Medulla oblongata (tissue), 1 donor: ENCODE measurements at regions not wholly inside any gene's neighbourhood (a gene's known extent, or its start where the extent isn't known, plus 50 kb on each side); places are given as distances from the start of the nearest gene placed in this dataset.
A peak's percentile ranks its signal among the peaks of the same experiment; 100 is the strongest.
"Not testable (repeated sequence)": the region's sequence is repeated elsewhere in the genome, so short reads cannot be mapped to it uniquely, and the experiment has no call there.

ENCODE experiments used
- DNase-seq: peaks from one replicate; pipeline ENCODE4 v3.0.0-alpha.2; 2015; ENCODE audit errors: extremely low spot score

GRCh38 chr17:36695082-36695481, 93.7 kb downstream of the MRM1 start:
- DNase-seq, result no peak

- DNase-seq, result not testable (repeated sequence)
Measured at GRCh38 chr17:36695710-36696109, 94.3 kb downstream of the MRM1 start.

GRCh38 chr17:36696805-36697204, 95.4 kb downstream of the MRM1 start:
- DNase-seq, result no peak

- DNase-seq, result no peak
Measured at GRCh38 chr17:36697903-36698530, 96.6 kb downstream of the MRM1 start.

- no peak for DNase-seq
Measured at GRCh38 chr17:36701429-36702099, 100.2 kb downstream of the MRM1 start.

GRCh38 chr17:36702636-36703035, 101.3 kb downstream of the MRM1 start:
- no peak for DNase-seq

GRCh38 chr17:36703860-36704266, 102.5 kb downstream of the MRM1 start:
- peak; percentile 10 for DNase-seq

- no peak for DNase-seq
Measured at GRCh38 chr17:36705283-36705795, 104.0 kb downstream of the MRM1 start.

- peak; percentile 31 for DNase-seq
Measured at GRCh38 chr17:36705874-36706731, 104.7 kb downstream of the MRM1 start.

- DNase-seq, result no peak
Measured at GRCh38 chr17:36707904-36708303, 106.5 kb downstream of the MRM1 start.

GRCh38 chr17:36714789-36715188, 113.4 kb downstream of the MRM1 start:
- no peak for DNase-seq

GRCh38 chr17:36715951-36716350, 114.6 kb downstream of the MRM1 start:
- DNase-seq, result no peak

- no peak for DNase-seq
Measured at GRCh38 chr17:36717088-36717487, 115.7 kb downstream of the MRM1 start.

GRCh38 chr17:36720131-36720530, 118.7 kb downstream of the MRM1 start:
- DNase-seq, result no peak

- DNase-seq, result peak; percentile 3
Measured at GRCh38 chr17:36721560-36722120, 120.3 kb downstream of the MRM1 start.

GRCh38 chr17:36722121-36722902, 120.9 kb downstream of the MRM1 start:
- peak; percentile 50 for DNase-seq

- no peak for DNase-seq
Measured at GRCh38 chr17:36722903-36723263, 121.5 kb downstream of the MRM1 start.

- no peak for DNase-seq
Measured at GRCh38 chr17:36723459-36724025, 122.2 kb downstream of the MRM1 start.

- DNase-seq, result no peak
Measured at GRCh38 chr17:36726199-36726598, 124.8 kb downstream of the MRM1 start.

- DNase-seq, result no peak
Measured at GRCh38 chr17:36727052-36727451, 125.7 kb downstream of the MRM1 start.

GRCh38 chr17:36727577-36727976, 126.2 kb downstream of the MRM1 start:
- no peak for DNase-seq
